GM12892 (cell line): ENCODE measurements at regions not wholly inside any gene's neighbourhood (a gene's known extent, or its start where the extent isn't known, plus 50 kb on each side); places are given as distances from the start of the nearest gene placed in this dataset.

Source experiments
- POLR2A ChIP-seq: IDR thresholded peaks from 2 replicates; pipeline ENCODE4 v1.6.1; 2011; ENCODE audit warnings: low read depth, low read length, control low read depth
- POLR2AphosphoS5 ChIP-seq: IDR thresholded peaks from 2 replicates; pipeline ENCODE4 v1.6.1; 2011; ENCODE audit warnings: low read depth, low read length, control low read depth
- TAF1 ChIP-seq: IDR thresholded peaks from 2 replicates; pipeline ENCODE4 v1.6.1; 2011; ENCODE audit warnings: low read depth, mild to moderate bottlenecking, control low read depth, low read length, borderline replicate concordance

- no peak for TF ChIP-seq POLR2AphosphoS5
- TF ChIP-seq POLR2A: no peak
- TF ChIP-seq TAF1: no peak
Measured at GRCh38 chr20:60180986-60181385, 222.8 kb downstream of the CDH26 start.
